ENCODE measurements at regions not wholly inside any gene's neighbourhood (a gene's known extent, or its start where the extent isn't known, plus 50 kb on each side); places are given as distances from the start of the nearest gene placed in this dataset.

DNA sequence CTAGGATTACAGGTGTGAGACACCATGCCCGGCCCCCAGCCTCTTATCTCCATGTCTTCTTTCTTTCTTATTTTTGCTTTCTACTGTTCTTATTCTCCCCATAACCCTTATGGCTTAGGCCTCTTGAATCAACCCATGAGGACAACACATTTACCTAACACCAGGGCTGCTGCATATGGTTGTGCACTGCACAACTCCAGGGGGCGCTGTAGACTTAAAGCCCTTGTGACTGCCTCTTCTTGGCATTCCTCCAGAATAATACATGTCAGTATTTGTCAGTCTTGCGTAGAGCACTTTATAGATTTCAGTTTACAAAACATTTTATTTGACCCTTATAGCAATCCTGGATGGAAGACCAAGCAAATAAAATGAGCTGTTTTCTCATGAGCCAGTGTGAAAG is 225.0 kb upstream of the SALL1 start:
- peak; percentile 49 to 58 for TF ChIP-seq CTCF (conservative IDR thresholded peaks at IDR 0.05; ENCODE audit: low read depth in 2 of 2)
- TF ChIP-seq EZH2 (IDR thresholded peaks at IDR 0.05; ENCODE audit: low read depth, unreplicated experiment), result no peak
- no peak for TF ChIP-seq EZH2phosphoT487 (IDR thresholded peaks at IDR 0.05; ENCODE audit: unreplicated experiment)
- TF ChIP-seq REST (IDR thresholded peaks at IDR 0.05; ENCODE audit: unreplicated experiment), result no peak
- TF ChIP-seq POLR2AphosphoS5 (IDR thresholded peaks at IDR 0.05; ENCODE audit: low read depth), result no peak
- TF ChIP-seq ZNF331 (CRISPR knock-in tag; IDR thresholded peaks at IDR 0.05; ENCODE audit: low read depth), result no peak
- no peak for TF ChIP-seq JUNB (IDR thresholded peaks at IDR 0.05; ENCODE audit: unreplicated experiment)
